ENCODE measurements at regions not wholly inside any gene's neighbourhood (a gene's known extent, or its start where the extent isn't known, plus 50 kb on each side); places are given as distances from the start of the nearest gene placed in this dataset.
"Not testable (repeated sequence)": the region's sequence is repeated elsewhere in the genome, so short reads cannot be mapped to it uniquely, and the experiment has no call there.

GRCh38 chr4:34318773-34319172, 1925.5 kb downstream of the ARAP2 start:
- TF ChIP-seq CTCF (conservative IDR thresholded peaks at IDR 0.05 in 1 of 2, IDR thresholded peaks at IDR 0.05 in 1 of 2; ENCODE audit: low read depth in 1 of 2, low read length in 2 of 2) (no peak), EZH2 (IDR thresholded peaks at IDR 0.05; ENCODE audit: low read length, missing control alignments) (no peak)
- Histone ChIP-seq H3K4me1 (ENCODE audit: control insufficient read depth, extremely low read depth, insufficient read depth, low read length) (no peaks in the 10 kb centered on the region), H3K9me3 (ENCODE audit: control insufficient read depth, insufficient read depth, low read depth, low read length) (no peaks in the 10 kb centered on the region), H2AFZ (ENCODE audit: low read length) (no peak overlapping the region), H3K4me2 (ENCODE audit: extremely low read depth, insufficient read depth, low read length) (no peak overlapping the region), H4K20me1 (ENCODE audit: control insufficient read depth, extremely low read depth, insufficient read depth, low read length) (no peaks in the 10 kb centered on the region), H3K4me3 (replicated peaks in 1 of 4; ENCODE audit: control extremely low read depth in 1 of 4, insufficient read depth in 1 of 4, low read depth in 3 of 4, low read length in 4 of 4) (no peak overlapping the region), H3K9ac (ENCODE audit: insufficient read depth, low read length) (no peak overlapping the region), H3K79me2 (ENCODE audit: control insufficient read depth, insufficient read depth, low read length) (no peaks in the 10 kb centered on the region), H3K27me3 (ENCODE audit: control insufficient read depth, insufficient read depth, low read length) (no peaks in the 10 kb centered on the region), H3K27ac (ENCODE audit: insufficient read depth, low read length) (no peak overlapping the region), H3K36me3 (ENCODE audit: control insufficient read depth, insufficient read depth, low read length) (no peaks in the 10 kb centered on the region)
- DNase-seq (ENCODE audit: low read depth in 2 of 2): no peak

GRCh38 chr4:34323549-34324320, 1920.6 kb downstream of the ARAP2 start:
- Histone ChIP-seq H3K9ac (ENCODE audit: insufficient read depth, low read length) (no peak overlapping the region), H3K79me2 (ENCODE audit: control insufficient read depth, insufficient read depth, low read length) (no peaks in the 10 kb centered on the region), H3K4me3 (replicated peaks in 1 of 4; ENCODE audit: control extremely low read depth in 1 of 4, insufficient read depth in 1 of 4, low read depth in 3 of 4, low read length in 4 of 4) (no peak overlapping the region), H2AFZ (ENCODE audit: low read length) (no peak overlapping the region), H3K4me1 (ENCODE audit: control insufficient read depth, extremely low read depth, insufficient read depth, low read length) (no peaks in the 10 kb centered on the region), H4K20me1 (ENCODE audit: control insufficient read depth, extremely low read depth, insufficient read depth, low read length) (no peaks in the 10 kb centered on the region), H3K9me3 (ENCODE audit: control insufficient read depth, insufficient read depth, low read depth, low read length) (no peaks in the 10 kb centered on the region), H3K4me2 (ENCODE audit: extremely low read depth, insufficient read depth, low read length) (no peak overlapping the region), H3K36me3 (ENCODE audit: control insufficient read depth, insufficient read depth, low read length) (no peaks in the 10 kb centered on the region), H3K27ac (ENCODE audit: insufficient read depth, low read length) (no peak overlapping the region), H3K27me3 (ENCODE audit: control insufficient read depth, insufficient read depth, low read length) (no peaks in the 10 kb centered on the region)
- DNase-seq (ENCODE audit: low read depth in 2 of 2): peak in 1 of 2 donors; percentile 26
- TF ChIP-seq CTCF (conservative IDR thresholded peaks at IDR 0.05 in 1 of 2, IDR thresholded peaks at IDR 0.05 in 1 of 2; ENCODE audit: low read depth in 1 of 2, low read length in 2 of 2) (peak in 1 of 2 donors; percentile 33), EZH2 (IDR thresholded peaks at IDR 0.05; ENCODE audit: low read length, missing control alignments) (no peak)

GRCh38 chr4:34328939-34329338, 1915.4 kb downstream of the ARAP2 start:
- Histone ChIP-seq H4K20me1 (ENCODE audit: control insufficient read depth, extremely low read depth, insufficient read depth, low read length) (no peaks in the 10 kb centered on the region), H3K27ac (ENCODE audit: insufficient read depth, low read length) (no peak overlapping the region), H3K9me3 (ENCODE audit: control insufficient read depth, insufficient read depth, low read depth, low read length) (no peaks in the 10 kb centered on the region), H3K4me2 (ENCODE audit: extremely low read depth, insufficient read depth, low read length) (no peak overlapping the region), H3K4me3 (replicated peaks in 1 of 4; ENCODE audit: control extremely low read depth in 1 of 4, insufficient read depth in 1 of 4, low read depth in 3 of 4, low read length in 4 of 4) (no peak overlapping the region), H3K79me2 (ENCODE audit: control insufficient read depth, insufficient read depth, low read length) (no peaks in the 10 kb centered on the region), H3K4me1 (ENCODE audit: control insufficient read depth, extremely low read depth, insufficient read depth, low read length) (no peaks in the 10 kb centered on the region), H2AFZ (ENCODE audit: low read length) (no peak overlapping the region), H3K27me3 (ENCODE audit: control insufficient read depth, insufficient read depth, low read length) (no peaks in the 10 kb centered on the region), H3K36me3 (ENCODE audit: control insufficient read depth, insufficient read depth, low read length) (no peaks in the 10 kb centered on the region), H3K9ac (ENCODE audit: insufficient read depth, low read length) (no peak overlapping the region)
- TF ChIP-seq EZH2 (IDR thresholded peaks at IDR 0.05; ENCODE audit: low read length, missing control alignments) (no peak), CTCF (conservative IDR thresholded peaks at IDR 0.05 in 1 of 2, IDR thresholded peaks at IDR 0.05 in 1 of 2; ENCODE audit: low read depth in 1 of 2, low read length in 2 of 2) (no peak)
- DNase-seq (ENCODE audit: low read depth in 2 of 2): no peak

GRCh38 chr4:34335156-34335555, 1909.2 kb downstream of the ARAP2 start:
- not testable (repeated sequence) for H3K4me3 ChIP-seq (replicated peaks in 1 of 4; ENCODE audit: control extremely low read depth in 1 of 4, insufficient read depth in 1 of 4, low read depth in 3 of 4, low read length in 4 of 4); H3K9ac ChIP-seq (ENCODE audit: insufficient read depth, low read length); H2AFZ ChIP-seq (ENCODE audit: low read length); H3K27me3 ChIP-seq (ENCODE audit: control insufficient read depth, insufficient read depth, low read length); H3K36me3 ChIP-seq (ENCODE audit: control insufficient read depth, insufficient read depth, low read length); H3K4me2 ChIP-seq (ENCODE audit: extremely low read depth, insufficient read depth, low read length); H3K79me2 ChIP-seq (ENCODE audit: control insufficient read depth, insufficient read depth, low read length); H3K27ac ChIP-seq (ENCODE audit: insufficient read depth, low read length); H3K4me1 ChIP-seq (ENCODE audit: control insufficient read depth, extremely low read depth, insufficient read depth, low read length); H4K20me1 ChIP-seq (ENCODE audit: control insufficient read depth, extremely low read depth, insufficient read depth, low read length); DNase-seq (ENCODE audit: low read depth in 2 of 2); H3K9me3 ChIP-seq (ENCODE audit: control insufficient read depth, insufficient read depth, low read depth, low read length)

- not testable (repeated sequence) for H3K4me3 ChIP-seq (replicated peaks in 1 of 4; ENCODE audit: control extremely low read depth in 1 of 4, insufficient read depth in 1 of 4, low read depth in 3 of 4, low read length in 4 of 4); DNase-seq (ENCODE audit: low read depth in 2 of 2); H4K20me1 ChIP-seq (ENCODE audit: control insufficient read depth, extremely low read depth, insufficient read depth, low read length); H3K4me1 ChIP-seq (ENCODE audit: control insufficient read depth, extremely low read depth, insufficient read depth, low read length); H2AFZ ChIP-seq (ENCODE audit: low read length); H3K27ac ChIP-seq (ENCODE audit: insufficient read depth, low read length); H3K9ac ChIP-seq (ENCODE audit: insufficient read depth, low read length); H3K27me3 ChIP-seq (ENCODE audit: control insufficient read depth, insufficient read depth, low read length); H3K36me3 ChIP-seq (ENCODE audit: control insufficient read depth, insufficient read depth, low read length); H3K4me2 ChIP-seq (ENCODE audit: extremely low read depth, insufficient read depth, low read length); H3K9me3 ChIP-seq (ENCODE audit: control insufficient read depth, insufficient read depth, low read depth, low read length); H3K79me2 ChIP-seq (ENCODE audit: control insufficient read depth, insufficient read depth, low read length)
Measured at GRCh38 chr4:34335556-34335955, 1908.8 kb downstream of the ARAP2 start.

All from fibroblast of lung (primary cell).